MM.1S (cell line): ENCODE measurements at regions not wholly inside any gene's neighbourhood (a gene's known extent, or its start where the extent isn't known, plus 50 kb on each side); places are given as distances from the start of the nearest gene placed in this dataset.

Source experiments
- CTCF ChIP-seq: fragments of 300-600 bp; sonication (generic); IDR thresholded peaks from 2 replicates; pipeline ENCODE4 v1.5.1; 2016; ENCODE audit warnings: antibody characterized with exemption, low read length, mixed read lengths
- EZH2 ChIP-seq: fragments of 300-600 bp; sonication (generic); optimal IDR thresholded peaks from 2 replicates; pipeline ENCODE3; 2017; ENCODE audit warnings: low read depth, mild to moderate bottlenecking, antibody characterized with exemption, low read length, mixed read lengths
- EZH2phosphoT487 ChIP-seq: fragments of 300-600 bp; sonication (generic); IDR thresholded peaks from 2 replicates; pipeline ENCODE4 v1.6.1; 2018; ENCODE audit warnings: antibody characterized with exemption, low read length

- no peak for TF ChIP-seq EZH2
- no peak for TF ChIP-seq CTCF
- no peak for TF ChIP-seq EZH2phosphoT487
Measured at GRCh38 chr5:154107756-154108155, 69.0 kb downstream of the MFAP3 start.
